ENCODE measurements at regions not wholly inside any gene's neighbourhood (a gene's known extent, or its start where the extent isn't known, plus 50 kb on each side); places are given as distances from the start of the nearest gene placed in this dataset.

DNA sequence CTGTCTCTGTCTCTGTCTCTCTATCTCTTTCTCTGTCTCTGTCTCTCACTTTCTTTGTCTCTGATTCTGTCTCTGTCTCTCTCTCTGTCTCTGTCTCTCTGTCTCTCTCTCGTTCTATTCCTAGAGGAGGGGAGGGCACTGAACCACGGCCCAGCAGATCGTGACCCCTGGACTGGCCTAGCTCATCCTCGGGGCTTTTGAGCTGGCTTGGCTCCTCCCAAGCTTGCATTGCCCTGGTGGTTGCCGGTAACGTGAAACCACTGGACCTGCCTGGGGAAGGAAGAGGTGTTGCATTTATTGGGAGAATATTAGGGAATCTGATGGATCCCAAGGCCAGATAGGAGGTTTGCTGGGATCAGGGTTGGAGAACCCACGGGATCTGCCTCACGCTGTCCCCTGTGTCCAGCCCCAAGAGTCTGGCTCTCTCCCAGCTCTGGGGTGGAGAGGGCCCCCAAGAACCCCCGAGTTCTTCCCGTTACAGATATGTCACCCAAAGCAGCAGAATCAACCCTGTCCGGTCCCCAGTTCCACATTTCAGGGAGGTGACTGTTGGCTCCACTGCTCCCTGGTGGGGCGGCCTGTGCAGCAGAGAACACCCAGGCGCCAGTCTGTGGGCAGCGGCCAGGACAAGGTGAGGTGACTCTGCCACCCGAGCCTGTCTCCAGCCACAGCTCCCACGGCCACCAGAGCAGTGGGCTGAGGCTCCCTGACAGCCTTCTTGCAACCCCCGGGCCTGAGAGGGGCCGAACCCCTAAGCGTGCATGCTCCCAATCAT is 228.3 kb downstream of the TTLL2 start:
- H3K4me1 ChIP-seq (ENCODE audit: low read depth), result no peaks in the 10 kb centered on the region
- H3K9me3 ChIP-seq (ENCODE audit: low read depth), result no peaks in the 10 kb centered on the region
- H3K36me3 ChIP-seq, result no peaks in the 10 kb centered on the region
- H3K27ac ChIP-seq, result no peak overlapping the region
- TF ChIP-seq CTCF (IDR thresholded peaks at IDR 0.05; ENCODE audit: low read depth, low read length), result no peak
- H3K4me3 ChIP-seq, result no peak overlapping the region
- no peaks in the 10 kb centered on the region for H3K27me3 ChIP-seq
- no peak for DNase-seq (ENCODE audit: low read depth in 1 of 2, low spot score in 1 of 2)

GRCh38 chr6:167553736-167554119 is 228.8 kb downstream of the TTLL2 start:
- Histone ChIP-seq H3K36me3 (no peaks in the 10 kb centered on the region), H3K9me3 (ENCODE audit: low read depth) (no peaks in the 10 kb centered on the region), H3K4me1 (ENCODE audit: low read depth) (no peaks in the 10 kb centered on the region), H3K4me3 (no peak overlapping the region), H3K27ac (peak overlapping the region; percentile 19), H3K27me3 (no peaks in the 10 kb centered on the region)
- no peak for TF ChIP-seq CTCF (IDR thresholded peaks at IDR 0.05; ENCODE audit: low read depth, low read length)
- no peak for DNase-seq (ENCODE audit: low read depth in 1 of 2, low spot score in 1 of 2)

DNA sequence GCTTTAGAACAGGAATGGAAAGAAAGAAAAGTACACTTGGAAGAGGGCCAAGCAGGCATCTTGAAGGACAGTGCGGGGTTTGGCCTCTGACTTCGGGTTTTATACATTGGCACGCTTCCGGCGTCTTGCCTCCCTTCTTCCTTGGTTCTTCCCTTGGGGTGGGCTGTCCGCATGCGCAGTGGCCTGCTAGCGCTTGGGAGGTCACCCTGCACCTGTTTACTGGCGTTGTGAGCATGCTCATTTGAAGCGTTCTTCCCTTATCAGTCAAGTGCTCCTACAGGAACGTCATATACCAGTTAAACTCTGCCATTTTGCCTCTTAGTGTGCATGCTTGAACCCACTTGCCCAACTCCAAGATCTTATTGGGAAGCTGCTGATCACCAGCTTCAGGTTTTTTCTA is 230.0 kb downstream of the TTLL2 start:
- Histone ChIP-seq H3K4me3 (no peak overlapping the region), H3K9me3 (ENCODE audit: low read depth) (no peaks in the 10 kb centered on the region), H3K27me3 (no peaks in the 10 kb centered on the region), H3K36me3 (no peaks in the 10 kb centered on the region), H3K27ac (no peak overlapping the region), H3K4me1 (ENCODE audit: low read depth) (peaks cover 10% of the 10 kb centered on the region)
- DNase-seq (ENCODE audit: low read depth in 1 of 2, low spot score in 1 of 2), result no peak
- no peak for TF ChIP-seq CTCF (IDR thresholded peaks at IDR 0.05; ENCODE audit: low read depth, low read length)

- Histone ChIP-seq H3K36me3 (no peaks in the 10 kb centered on the region), H3K27ac (no peak overlapping the region), H3K9me3 (ENCODE audit: low read depth) (no peaks in the 10 kb centered on the region), H3K4me1 (ENCODE audit: low read depth) (peaks cover 11% of the 10 kb centered on the region), H3K4me3 (no peak overlapping the region), H3K27me3 (no peaks in the 10 kb centered on the region)
- DNase-seq (ENCODE audit: low read depth in 1 of 2, low spot score in 1 of 2), result no peak
- TF ChIP-seq CTCF (IDR thresholded peaks at IDR 0.05; ENCODE audit: low read depth, low read length), result no peak
Measured at GRCh38 chr6:167555836-167556235, 230.9 kb downstream of the TTLL2 start.

DNA sequence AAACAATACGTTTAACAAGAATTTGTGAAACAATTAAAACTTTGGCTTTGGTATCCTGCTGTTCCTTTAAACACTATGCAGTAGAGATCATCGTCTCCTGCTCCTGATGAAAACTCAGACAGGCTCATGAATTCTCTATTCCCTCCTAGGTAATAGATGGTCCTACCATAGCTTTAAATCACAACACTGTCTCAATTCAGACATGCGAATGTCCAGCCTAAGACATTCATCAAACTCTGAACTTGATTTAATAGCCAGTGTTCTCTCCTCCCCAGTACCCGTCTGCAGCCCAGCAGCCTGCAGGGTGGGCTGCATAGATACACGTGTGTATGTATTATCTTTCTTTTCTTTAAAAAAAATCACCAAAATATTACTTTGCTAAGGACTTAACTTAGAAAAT is 232.8 kb downstream of the TTLL2 start:
- TF ChIP-seq CTCF (IDR thresholded peaks at IDR 0.05; ENCODE audit: low read depth, low read length), result no peak
- no peaks in the 10 kb centered on the region for H3K27me3 ChIP-seq

More for the DNA sequence above, 232.8 kb downstream of the TTLL2 start:
- Histone ChIP-seq H3K27ac (peak overlapping the region; percentile 95), H3K9me3 (ENCODE audit: low read depth) (no peaks in the 10 kb centered on the region), H3K4me1 (ENCODE audit: low read depth) (peaks cover 11% of the 10 kb centered on the region), H3K36me3 (no peaks in the 10 kb centered on the region), H3K4me3 (no peak overlapping the region)
- no peak for DNase-seq (ENCODE audit: low read depth in 1 of 2, low spot score in 1 of 2)

Data from cardiac muscle cell (in vitro differentiated cells and primary cell).